K562 (cell line): ENCODE measurements at regions not wholly inside any gene's neighbourhood (a gene's known extent, or its start where the extent isn't known, plus 50 kb on each side); places are given as distances from the start of the nearest gene placed in this dataset.

ENCODE experiments used
- ATAC-seq: fragments of 200-7000 bp; cut with Tn5 transposase; 3 replicates; pipeline ENCODE4 v1.9.1; 2020; ENCODE audit warnings: moderate library complexity
- BruUV-seq: library from RNA; stranded (reverse); fragments of 400-500 nt; replicated peaks from 2 replicates; lab custom pipeline; 2021; lab: Mats Ljungman, UMichigan
- CTCF ChIA-PET: fragments of 300-600 bp; formaldehyde crosslinking; extraction: SDS; loops from one replicate; lab custom pipeline; 2021; ENCODE audit warnings: low intra/inter-chr PET ratio; lab: Yijun Ruan, JAX
- POLR2A ChIA-PET: fragments of 300-600, 350-650 bp; sonication (Branson Sonifier 250); formaldehyde crosslinking; extraction: SDS; loops from one replicate; lab custom pipeline; 2021; ENCODE audit warnings: antibody characterized with exemption, inconsistent platforms; lab: Yijun Ruan, JAX
- DNase-seq, 4 experiments: peaks; one replicate each; pipeline versions ENCODE4 v3.0.0 to v3.0.0-alpha.2; 2011 to 2018; ENCODE audit warnings: low spot score in 3 of 4, mixed read lengths in 3 of 4; ENCODE audit errors: extremely low read depth in 1 of 4
- FAIRE-seq: peaks from 2 replicates; lab custom pipeline; 2011; peaks lifted over from hg19 to GRCh38; lab: Jason Lieb, UNC
- H2AFZ ChIP-seq: 2 replicates; pipeline ENCODE4 v1.6.0; 2011; ENCODE audit warnings: low read depth, low read length, control low read depth, inconsistent platforms
- H3K27ac ChIP-seq: fragments of 200-600 bp; 3 replicates; pipeline ENCODE4 v1.8.0; 2011; ENCODE audit warnings: low read depth, mild to moderate bottlenecking, control low read depth, inconsistent platforms, low read length, moderate library complexity, mixed read lengths; ENCODE audit errors: extremely low read depth
- H3K27me3 ChIP-seq, 2 experiments: fragments of 300-600 bp in 1 of 2; 2 replicates in 1 of 2; 3 replicates in 1 of 2; pipeline versions ENCODE4 v1.6.0 to v1.8.0; 2011; ENCODE audit warnings: inconsistent platforms in 2 of 2, low read length in 2 of 2, mild to moderate bottlenecking in 1 of 2, mixed read lengths in 1 of 2, moderate library complexity in 1 of 2; ENCODE audit not compliant: control insufficient read depth in 2 of 2, insufficient read depth in 2 of 2
- H3K36me3 ChIP-seq: fragments of 300-600 bp; 3 replicates; pipeline ENCODE4 v1.8.0; 2011; ENCODE audit warnings: mild to moderate bottlenecking, low read length, inconsistent platforms; ENCODE audit not compliant: control insufficient read depth, insufficient read depth
- H3K4me1 ChIP-seq, 2 experiments: fragments of 200-600 bp in 1 of 2; replicated peaks in 1 of 2; 2 replicates in 1 of 2; 3 replicates in 1 of 2; pipeline versions ENCODE4 v1.5.1 to v1.8.0; 2011; ENCODE audit warnings: inconsistent platforms in 2 of 2, low read length in 2 of 2, mild to moderate bottlenecking in 1 of 2, mixed read lengths in 1 of 2, moderate library complexity in 1 of 2; ENCODE audit not compliant: control insufficient read depth in 2 of 2, insufficient read depth in 2 of 2
- H3K4me2 ChIP-seq: 2 replicates; pipeline ENCODE4 v1.6.1; 2011; ENCODE audit warnings: low read length, control low read depth, inconsistent platforms, mixed read lengths; ENCODE audit not compliant: insufficient read depth
- H3K4me3 ChIP-seq: fragments of 200-600 bp; sonication (generic), shearing (Covaris generic); 2 replicates; pipeline ENCODE4 v1.5.1; 2016; ENCODE audit warnings: control low read depth, inconsistent platforms
- H3K79me2 ChIP-seq: fragments of 200-600 bp; 3 replicates; pipeline ENCODE4 v1.8.0; 2011; ENCODE audit warnings: low read length, inconsistent platforms; ENCODE audit not compliant: control insufficient read depth, insufficient read depth
- H3K9ac ChIP-seq, 2 experiments: 2 replicates each; pipeline versions ENCODE4 v1.6.0 to v1.6.1; 2011; ENCODE audit warnings: low read depth in 2 of 2, low read length in 2 of 2, control low read depth in 1 of 2, inconsistent platforms in 1 of 2, mild to moderate bottlenecking in 1 of 2, mixed read lengths in 1 of 2; ENCODE audit not compliant: insufficient read depth in 1 of 2
- H3K9me1 ChIP-seq: one replicate; pipeline ENCODE4 v1.6.0; 2011; ENCODE audit warnings: inconsistent platforms, mild to moderate bottlenecking, low read length, moderate library complexity; ENCODE audit not compliant: control insufficient read depth, insufficient read depth
- H3K9me3 ChIP-seq: replicated peaks from 2 replicates; pipeline ENCODE4 v1.5.1; 2011; ENCODE audit warnings: low read depth, low read length, inconsistent platforms; ENCODE audit not compliant: control insufficient read depth, insufficient read depth
- H4K20me1 ChIP-seq: replicated peaks from 2 replicates; pipeline ENCODE4 v1.6.1; 2011; ENCODE audit warnings: low read length, inconsistent platforms, mixed read lengths; ENCODE audit not compliant: control insufficient read depth, insufficient read depth
- BHLHE40 ChIP-seq: IDR thresholded peaks from 2 replicates; pipeline ENCODE4 v1.6.1; 2011; ENCODE audit warnings: low read length, improper control_type of control experiment
- CCAR2 ChIP-seq: fragments of 200-400 bp; formaldehyde crosslinking; IDR thresholded peaks from 2 replicates; pipeline ENCODE4 v1.6.1; 2017; ENCODE audit warnings: mild to moderate bottlenecking, low read depth, low read length
- CREBBP ChIP-seq: IDR thresholded peaks from one replicate; pipeline ENCODE4 v1.6.1; 2012; ENCODE audit warnings: low read depth, mild to moderate bottlenecking, control low read depth, inconsistent platforms, low read length
- OTX1 ChIP-seq: fragments of 450-650 bp; formaldehyde crosslinking; IDR thresholded peaks from 2 replicates; pipeline ENCODE4 v1.4.0; 2022; ENCODE audit warnings: mild to moderate bottlenecking
- RBM17 ChIP-seq: fragments of 200-400 bp; formaldehyde crosslinking; IDR thresholded peaks from 2 replicates; pipeline ENCODE4 v1.6.1; 2017; ENCODE audit warnings: low read depth, mild to moderate bottlenecking, low read length, borderline replicate concordance
- SRSF7 ChIP-seq: fragments of 200-400 bp; formaldehyde crosslinking; optimal IDR thresholded peaks from 2 replicates; pipeline ENCODE3; 2017; ENCODE audit warnings: mild to moderate bottlenecking, low read depth, low read length
- ZNF79 ChIP-seq: fragments of 250-450 bp; sonication (Bioruptor Pico); IDR thresholded peaks from 2 replicates; pipeline ENCODE4 v1.4.0; 2020; ENCODE audit warnings: low read depth, mild to moderate bottlenecking, moderate library complexity
- WGBS: fragments of 100-300 bp; shearing (Covaris generic); methylation state at CpG from one replicate; pipeline ENCODE4 v1.1.6; 2016; ENCODE audit warnings: low coverage, mixed read lengths; ENCODE audit not compliant: insufficient coverage; ENCODE audit errors: missing lambda C conversion rate; 5-methylcytosine and 5-hydroxymethylcytosine counted together
- in situ Hi-C: fragments of 300-500 bp; cut with MboI; formaldehyde crosslinking; loops from 4 replicates; pipeline ENCODE4 v1.15.0; 2018; ENCODE audit warnings: inconsistent platforms, mixed read lengths
- intact Hi-C: fragments of 100-400 bp; cut with micrococcal nuclease; formaldehyde crosslinking; loops from 2 replicates; pipeline ENCODE4 v1.14.2; 2022
- TF ChIP-seq, protein P1 (sequence below): fragments of 450-650 bp; conservative IDR thresholded peaks from 2 replicates; pipeline ENCODE4 v1.6.1; 2016; ENCODE audit warnings: missing genetic modification characterization, low read depth, mild to moderate bottlenecking, control low read depth, missing compliant biosample characterization
- TF ChIP-seq, protein P2 (sequence below): fragments of 450-650 bp; formaldehyde crosslinking; IDR thresholded peaks from 2 replicates; pipeline ENCODE4 v1.4.0; 2022; ENCODE audit warnings: missing genetic modification characterization
- TF ChIP-seq, protein P3 (sequence below): fragments of 250-450 bp; sonication (Bioruptor Pico); IDR thresholded peaks from 2 replicates; pipeline ENCODE4 v1.4.0; 2020; ENCODE audit warnings: borderline replicate concordance
- TF ChIP-seq, protein P4 (sequence below): sonication (generic); formaldehyde crosslinking; IDR thresholded peaks from 2 replicates; pipeline ENCODE4 v1.8.0; 2022; ENCODE audit warnings: missing genetic modification reagents, mild to moderate bottlenecking, moderate library complexity, borderline replicate concordance
- TF ChIP-seq, protein P5 (sequence below): fragments of 450-650 bp; IDR thresholded peaks from 2 replicates; pipeline ENCODE4 v1.6.1; 2018; ENCODE audit not compliant: partially characterized antibody

DNA sequence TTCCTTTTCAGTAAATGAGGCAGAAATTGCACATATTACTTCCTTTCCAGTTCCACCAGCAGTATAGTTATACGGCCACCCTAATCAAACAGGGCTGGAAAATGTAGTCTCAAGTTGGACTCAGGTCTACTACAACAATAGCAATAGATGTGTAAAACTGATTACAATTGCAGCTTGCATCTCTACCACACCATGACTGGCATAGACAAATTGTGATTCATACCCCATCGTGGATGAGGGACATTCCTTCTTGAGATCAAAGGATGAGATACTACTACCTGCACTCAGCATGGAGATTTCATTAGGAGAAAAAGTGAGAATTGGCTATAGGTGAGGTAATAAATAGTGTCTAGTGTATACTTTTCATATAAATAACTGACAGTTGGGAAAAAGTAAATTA lies 1220.8 kb downstream of the TYW1 start (continued):
- TF ChIP-seq RBM17 (no peak), BHLHE40 (no peak), CCAR2 (no peak)
- TF ChIP-seq, protein P1, sequence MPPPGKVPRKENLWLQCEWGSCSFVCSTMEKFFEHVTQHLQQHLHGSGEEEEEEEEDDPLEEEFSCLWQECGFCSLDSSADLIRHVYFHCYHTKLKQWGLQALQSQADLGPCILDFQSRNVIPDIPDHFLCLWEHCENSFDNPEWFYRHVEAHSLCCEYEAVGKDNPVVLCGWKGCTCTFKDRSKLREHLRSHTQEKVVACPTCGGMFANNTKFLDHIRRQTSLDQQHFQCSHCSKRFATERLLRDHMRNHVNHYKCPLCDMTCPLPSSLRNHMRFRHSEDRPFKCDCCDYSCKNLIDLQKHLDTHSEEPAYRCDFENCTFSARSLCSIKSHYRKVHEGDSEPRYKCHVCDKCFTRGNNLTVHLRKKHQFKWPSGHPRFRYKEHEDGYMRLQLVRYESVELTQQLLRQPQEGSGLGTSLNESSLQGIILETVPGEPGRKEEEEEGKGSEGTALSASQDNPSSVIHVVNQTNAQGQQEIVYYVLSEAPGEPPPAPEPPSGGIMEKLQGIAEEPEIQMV (tag), result no peak
- TF ChIP-seq, all 486 proteins: peak for 0

DNA sequence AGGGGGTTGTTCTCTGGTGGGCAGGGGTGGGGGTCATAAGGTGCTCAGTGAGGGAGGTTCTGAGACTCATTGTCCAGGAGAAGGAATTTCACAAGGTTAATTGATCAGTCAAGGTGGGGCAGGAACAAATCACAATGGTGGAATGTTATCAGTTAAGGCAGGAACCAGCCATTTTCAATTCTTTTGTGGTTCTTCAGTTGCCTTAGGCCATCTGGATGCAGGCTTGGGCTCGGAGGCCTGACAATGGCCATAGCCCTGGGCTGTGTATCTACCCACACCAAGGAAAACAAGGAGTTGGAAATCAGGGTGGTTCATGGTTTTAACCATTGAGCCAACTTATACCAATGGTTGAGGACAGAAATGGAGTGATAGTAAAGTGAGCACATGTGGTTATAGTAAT lies 1221.8 kb downstream of the TYW1 start:
- no TSS peak for BruUV-seq
- no peaks in the 10 kb centered on the region for H3K27me3 ChIP-seq
- H3K9me1 ChIP-seq, result no peaks in the 10 kb centered on the region
- H3K36me3 ChIP-seq, result no peaks in the 10 kb centered on the region
- in situ Hi-C loops (no loop called here), intact Hi-C loops (no loop called here)
- H3K79me2 ChIP-seq, result no peaks in the 10 kb centered on the region
- no peaks in the 10 kb centered on the region for H4K20me1 ChIP-seq
- 14% methylated on average over 1 of the region's 1 CpG for WGBS
- H3K9me3 ChIP-seq, result no peaks in the 10 kb centered on the region
- CTCF ChIA-PET, result no interaction called here
- DNase-seq (no peak), FAIRE-seq (no peak), ATAC-seq (no peak)
- no peak overlapping the region for H3K9ac ChIP-seq
- H2AFZ ChIP-seq, result no peak overlapping the region
- no peak overlapping the region for H3K4me2 ChIP-seq
- H3K4me1 ChIP-seq, result no peaks in the 10 kb centered on the region
- no peak overlapping the region for H3K4me3 ChIP-seq
- POLR2A ChIA-PET, result no interaction called here
- H3K27ac ChIP-seq, result no peak overlapping the region
- TF ChIP-seq OTX1 (CRISPR knock-in tag) (no peak), CCAR2 (no peak), ZNF79 (no peak), CREBBP (no peak), SRSF7 (no peak)
- TF ChIP-seq, protein P2, sequence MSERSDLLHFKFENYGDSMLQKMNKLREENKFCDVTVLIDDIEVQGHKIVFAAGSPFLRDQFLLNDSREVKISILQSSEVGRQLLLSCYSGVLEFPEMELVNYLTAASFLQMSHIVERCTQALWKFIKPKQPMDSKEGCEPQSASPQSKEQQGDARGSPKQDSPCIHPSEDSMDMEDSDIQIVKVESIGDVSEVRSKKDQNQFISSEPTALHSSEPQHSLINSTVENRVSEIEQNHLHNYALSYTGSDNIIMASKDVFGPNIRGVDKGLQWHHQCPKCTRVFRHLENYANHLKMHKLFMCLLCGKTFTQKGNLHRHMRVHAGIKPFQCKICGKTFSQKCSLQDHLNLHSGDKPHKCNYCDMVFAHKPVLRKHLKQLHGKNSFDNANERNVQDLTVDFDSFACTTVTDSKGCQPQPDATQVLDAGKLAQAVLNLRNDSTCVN, result no peak
- TF ChIP-seq, protein P3, sequence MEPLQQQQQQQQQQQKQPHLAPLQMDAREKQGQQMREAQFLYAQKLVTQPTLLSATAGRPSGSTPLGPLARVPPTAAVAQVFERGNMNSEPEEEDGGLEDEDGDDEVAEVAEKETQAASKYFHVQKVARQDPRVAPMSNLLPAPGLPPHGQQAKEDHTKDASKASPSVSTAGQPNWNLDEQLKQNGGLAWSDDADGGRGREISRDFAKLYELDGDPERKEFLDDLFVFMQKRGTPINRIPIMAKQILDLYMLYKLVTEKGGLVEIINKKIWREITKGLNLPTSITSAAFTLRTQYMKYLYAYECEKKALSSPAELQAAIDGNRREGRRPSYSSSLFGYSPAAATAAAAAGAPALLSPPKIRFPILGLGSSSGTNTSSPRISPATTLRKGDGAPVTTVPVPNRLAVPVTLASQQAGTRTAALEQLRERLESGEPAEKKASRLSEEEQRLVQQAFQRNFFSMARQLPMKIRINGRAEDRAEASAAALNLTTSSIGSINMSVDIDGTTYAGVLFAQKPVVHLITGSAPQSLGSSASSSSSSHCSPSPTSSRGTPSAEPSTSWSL (CRISPR knock-in tag), result no peak
- TF ChIP-seq, protein P4, sequence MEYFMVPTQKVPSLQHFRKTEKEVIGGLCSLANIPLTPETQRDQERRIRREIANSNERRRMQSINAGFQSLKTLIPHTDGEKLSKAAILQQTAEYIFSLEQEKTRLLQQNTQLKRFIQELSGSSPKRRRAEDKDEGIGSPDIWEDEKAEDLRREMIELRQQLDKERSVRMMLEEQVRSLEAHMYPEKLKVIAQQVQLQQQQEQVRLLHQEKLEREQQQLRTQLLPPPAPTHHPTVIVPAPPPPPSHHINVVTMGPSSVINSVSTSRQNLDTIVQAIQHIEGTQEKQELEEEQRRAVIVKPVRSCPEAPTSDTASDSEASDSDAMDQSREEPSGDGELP, result no peak
- TF ChIP-seq, protein P5, sequence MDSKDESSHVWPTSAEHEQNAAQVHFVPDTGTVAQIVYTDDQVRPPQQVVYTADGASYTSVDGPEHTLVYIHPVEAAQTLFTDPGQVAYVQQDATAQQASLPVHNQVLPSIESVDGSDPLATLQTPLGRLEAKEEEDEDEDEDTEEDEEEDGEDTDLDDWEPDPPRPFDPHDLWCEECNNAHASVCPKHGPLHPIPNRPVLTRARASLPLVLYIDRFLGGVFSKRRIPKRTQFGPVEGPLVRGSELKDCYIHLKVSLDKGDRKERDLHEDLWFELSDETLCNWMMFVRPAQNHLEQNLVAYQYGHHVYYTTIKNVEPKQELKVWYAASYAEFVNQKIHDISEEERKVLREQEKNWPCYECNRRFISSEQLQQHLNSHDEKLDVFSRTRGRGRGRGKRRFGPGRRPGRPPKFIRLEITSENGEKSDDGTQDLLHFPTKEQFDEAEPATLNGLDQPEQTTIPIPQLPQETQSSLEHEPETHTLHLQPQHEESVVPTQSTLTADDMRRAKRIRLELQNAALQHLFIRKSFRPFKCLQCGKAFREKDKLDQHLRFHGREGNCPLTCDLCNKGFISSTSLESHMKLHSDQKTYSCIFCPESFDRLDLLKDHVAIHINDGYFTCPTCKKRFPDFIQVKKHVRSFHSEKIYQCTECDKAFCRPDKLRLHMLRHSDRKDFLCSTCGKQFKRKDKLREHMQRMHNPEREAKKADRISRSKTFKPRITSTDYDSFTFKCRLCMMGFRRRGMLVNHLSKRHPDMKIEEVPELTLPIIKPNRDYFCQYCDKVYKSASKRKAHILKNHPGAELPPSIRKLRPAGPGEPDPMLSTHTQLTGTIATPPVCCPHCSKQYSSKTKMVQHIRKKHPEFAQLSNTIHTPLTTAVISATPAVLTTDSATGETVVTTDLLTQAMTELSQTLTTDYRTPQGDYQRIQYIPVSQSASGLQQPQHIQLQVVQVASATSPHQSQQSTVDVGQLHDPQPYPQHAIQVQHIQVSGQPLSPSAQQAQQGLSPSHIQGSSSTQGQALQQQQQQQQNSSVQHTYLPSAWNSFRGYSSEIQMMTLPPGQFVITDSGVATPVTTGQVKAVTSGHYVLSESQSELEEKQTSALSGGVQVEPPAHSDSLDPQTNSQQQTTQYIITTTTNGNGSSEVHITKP, result no peak
